Neuron (in vitro differentiated cells): ENCODE measurements at regions not wholly inside any gene's neighbourhood (a gene's known extent, or its start where the extent isn't known, plus 50 kb on each side); places are given as distances from the start of the nearest gene placed in this dataset.
"Not testable (repeated sequence)": the region's sequence is repeated elsewhere in the genome, so short reads cannot be mapped to it uniquely, and the experiment has no call there.

Experiments
- H2AFZ ChIP-seq: one replicate; pipeline ENCODE4 v1.6.1; 2013; ENCODE audit warnings: low read depth, mild to moderate bottlenecking, inconsistent platforms, low read length, moderate library complexity
- H3K27me3 ChIP-seq: one replicate; pipeline ENCODE4 v1.6.1; 2013; ENCODE audit warnings: low read length; ENCODE audit not compliant: insufficient read depth
- H3K36me3 ChIP-seq: one replicate; pipeline ENCODE4 v1.6.1; 2013; ENCODE audit warnings: low read length; ENCODE audit not compliant: insufficient read depth
- H3K4me1 ChIP-seq: one replicate; pipeline ENCODE4 v1.6.1; 2013; ENCODE audit warnings: low read length; ENCODE audit not compliant: insufficient read depth
- H3K4me3 ChIP-seq: 2 replicates; pipeline ENCODE4 v1.5.1; 2013; ENCODE audit warnings: mild to moderate bottlenecking, low read length, moderate library complexity
- H3K9me3 ChIP-seq: one replicate; pipeline ENCODE4 v1.6.1; 2013; ENCODE audit warnings: low read length

DNA sequence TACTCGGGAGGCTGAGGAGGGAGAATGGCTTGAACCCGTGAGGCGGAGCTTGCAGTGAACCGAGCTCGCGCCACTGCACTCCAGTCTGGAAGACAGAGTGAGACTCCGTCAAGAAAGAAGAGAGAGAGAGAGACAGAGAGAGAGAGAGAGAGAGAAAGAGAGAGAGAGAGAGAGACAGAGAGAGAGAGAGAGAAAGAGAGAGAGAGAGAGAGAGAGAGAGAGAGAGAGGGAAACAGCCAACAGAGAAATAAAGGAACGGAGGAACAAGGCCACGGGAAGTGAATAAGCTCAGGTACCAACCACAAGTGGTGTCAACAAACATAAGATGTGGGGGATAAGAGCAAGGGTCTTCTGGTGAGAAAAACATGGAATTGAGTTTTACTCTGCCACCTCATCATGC lies 71.5 kb upstream of the LSM6 start:
- not testable (repeated sequence) for H3K4me1 ChIP-seq, H3K9me3 ChIP-seq, H3K4me3 ChIP-seq, H2AFZ ChIP-seq, H3K27me3 ChIP-seq, H3K36me3 ChIP-seq

- Histone ChIP-seq H2AFZ (no peak overlapping the region), H3K9me3 (no peaks in the 10 kb centered on the region), H3K4me3 (no peak overlapping the region), H3K36me3 (no peaks in the 10 kb centered on the region), H3K4me1 (no peaks in the 10 kb centered on the region), H3K27me3 (no peaks in the 10 kb centered on the region)
These were observed 75.9 kb upstream of the LSM6 start for GRCh38 chr4:146099585-146099984.

- Histone ChIP-seq H2AFZ (no peak overlapping the region), H3K27me3 (no peaks in the 10 kb centered on the region), H3K36me3 (no peaks in the 10 kb centered on the region), H3K9me3 (no peaks in the 10 kb centered on the region), H3K4me3 (no peak overlapping the region), H3K4me1 (no peaks in the 10 kb centered on the region)
These were observed 76.5 kb upstream of the LSM6 start for GRCh38 chr4:146098978-146099377.

DNA sequence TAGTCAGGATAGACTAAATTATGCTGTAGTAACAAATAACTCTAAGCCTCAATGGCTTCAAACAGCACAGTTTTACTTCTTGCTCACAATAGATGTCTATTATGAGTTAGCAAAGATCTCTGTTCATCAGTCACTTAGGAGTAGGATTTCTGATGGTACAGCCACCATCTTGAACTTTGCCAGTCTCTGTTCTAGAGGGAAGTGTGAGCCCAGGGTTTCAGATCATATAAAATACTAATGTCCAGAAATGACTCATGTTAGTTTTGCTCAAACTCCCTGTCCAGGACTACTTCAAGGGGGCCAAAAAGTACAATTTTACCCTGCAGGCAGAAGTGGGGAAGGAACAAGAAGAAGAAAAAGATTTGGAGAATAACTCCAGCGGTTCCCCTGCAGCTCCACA lies 77.1 kb upstream of the LSM6 start:
- no peaks in the 10 kb centered on the region for H3K36me3 ChIP-seq
- no peaks in the 10 kb centered on the region for H3K9me3 ChIP-seq
- H3K27me3 ChIP-seq: no peaks in the 10 kb centered on the region
- H2AFZ ChIP-seq: no peak overlapping the region
- H3K4me3 ChIP-seq: no peak overlapping the region
- H3K4me1 ChIP-seq: no peaks in the 10 kb centered on the region

- H3K4me1 ChIP-seq: no peaks in the 10 kb centered on the region
- H3K4me3 ChIP-seq: no peak overlapping the region
- peaks cover 3% of the 10 kb centered on the region for H3K27me3 ChIP-seq
- H2AFZ ChIP-seq: no peak overlapping the region
- H3K9me3 ChIP-seq: no peaks in the 10 kb centered on the region
- H3K36me3 ChIP-seq: no peaks in the 10 kb centered on the region
These were observed 79.1 kb upstream of the LSM6 start for GRCh38 chr4:146096371-146096770.

- Histone ChIP-seq H3K36me3 (no peaks in the 10 kb centered on the region), H3K4me1 (no peaks in the 10 kb centered on the region), H3K27me3 (peaks cover 3% of the 10 kb centered on the region), H3K4me3 (no peak overlapping the region), H3K9me3 (no peaks in the 10 kb centered on the region), H2AFZ (no peak overlapping the region)
These were observed 79.7 kb upstream of the LSM6 start for GRCh38 chr4:146095860-146096259.

- no peaks in the 10 kb centered on the region for H3K4me1 ChIP-seq
- H3K27me3 ChIP-seq: peaks cover 3% of the 10 kb centered on the region
- H2AFZ ChIP-seq: no peak overlapping the region
- no peaks in the 10 kb centered on the region for H3K9me3 ChIP-seq
- H3K36me3 ChIP-seq: no peaks in the 10 kb centered on the region
- no peak overlapping the region for H3K4me3 ChIP-seq
These were observed 80.3 kb upstream of the LSM6 start for GRCh38 chr4:146095091-146095690.

- Histone ChIP-seq H2AFZ (no peak overlapping the region), H3K9me3 (no peaks in the 10 kb centered on the region), H3K27me3 (peaks cover 3% of the 10 kb centered on the region), H3K36me3 (no peaks in the 10 kb centered on the region), H3K4me1 (no peaks in the 10 kb centered on the region), H3K4me3 (no peak overlapping the region)
These were observed 86.8 kb upstream of the LSM6 start for GRCh38 chr4:146088690-146089089.

GRCh38 chr4:146087856-146088255 lies 87.7 kb upstream of the LSM6 start:
- Histone ChIP-seq H3K4me1 (no peaks in the 10 kb centered on the region), H3K9me3 (no peaks in the 10 kb centered on the region), H3K27me3 (peaks cover 3% of the 10 kb centered on the region), H2AFZ (no peak overlapping the region), H3K36me3 (no peaks in the 10 kb centered on the region), H3K4me3 (no peak overlapping the region)

DNA sequence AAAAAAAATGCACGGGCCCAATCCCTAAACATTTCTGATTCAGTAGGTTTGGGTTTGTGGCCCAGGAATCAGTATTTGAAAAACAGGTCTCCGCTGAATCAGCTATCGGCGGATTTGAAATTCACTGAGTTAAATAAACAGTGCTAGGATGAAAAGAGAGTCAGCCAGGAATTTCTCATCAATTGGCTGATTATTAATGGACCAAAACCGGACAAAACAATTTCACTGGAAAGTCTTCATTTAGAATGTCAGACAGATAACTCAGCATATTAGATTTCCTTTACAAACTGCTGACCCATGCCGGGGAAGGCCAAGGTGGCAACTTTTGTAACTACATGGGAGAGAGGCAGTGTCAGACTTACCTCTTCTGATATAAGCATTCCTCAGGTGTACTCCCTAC lies 99.4 kb upstream of the LSM6 start:
- no peaks in the 10 kb centered on the region for H3K36me3 ChIP-seq
- no peak overlapping the region for H2AFZ ChIP-seq
- H3K4me3 ChIP-seq: no peak overlapping the region
- H3K9me3 ChIP-seq: no peaks in the 10 kb centered on the region
- H3K4me1 ChIP-seq: no peaks in the 10 kb centered on the region
- H3K27me3 ChIP-seq: peaks cover 8% of the 10 kb centered on the region

- no peaks in the 10 kb centered on the region for H3K36me3 ChIP-seq
- H3K4me3 ChIP-seq: no peak overlapping the region
- no peaks in the 10 kb centered on the region for H3K4me1 ChIP-seq
- no peaks in the 10 kb centered on the region for H3K9me3 ChIP-seq
- H3K27me3 ChIP-seq: peaks cover 11% of the 10 kb centered on the region
- no peak overlapping the region for H2AFZ ChIP-seq
These were observed 102.0 kb upstream of the LSM6 start for GRCh38 chr4:146073517-146073916.

GRCh38 chr4:146072376-146072775 lies 103.1 kb upstream of the LSM6 start:
- H3K4me1 ChIP-seq: no peaks in the 10 kb centered on the region
- H2AFZ ChIP-seq: no peak overlapping the region
- H3K9me3 ChIP-seq: no peaks in the 10 kb centered on the region
- H3K4me3 ChIP-seq: no peak overlapping the region
- peaks cover 11% of the 10 kb centered on the region for H3K27me3 ChIP-seq
- H3K36me3 ChIP-seq: no peaks in the 10 kb centered on the region

DNA sequence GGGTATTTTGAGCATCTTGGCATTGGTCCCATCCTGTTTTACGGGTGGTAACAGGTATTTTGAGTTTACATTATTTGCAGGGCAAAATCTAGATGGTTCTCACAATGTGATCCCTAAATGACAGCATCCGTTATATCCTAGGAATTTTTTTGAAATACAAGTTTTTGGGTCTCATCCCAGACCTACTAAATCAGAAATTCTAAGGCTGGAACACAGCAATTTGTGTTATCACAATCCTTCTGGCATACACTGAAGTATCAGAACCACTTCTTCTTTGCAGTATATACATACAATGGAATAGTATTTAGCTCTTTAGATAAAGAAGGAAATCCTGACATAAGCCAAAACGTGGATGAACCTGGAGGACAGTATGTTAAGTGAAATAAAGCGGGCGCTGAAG lies 104.1 kb upstream of the LSM6 start:
- Histone ChIP-seq H3K9me3 (no peaks in the 10 kb centered on the region), H2AFZ (no peak overlapping the region), H3K36me3 (no peaks in the 10 kb centered on the region), H3K4me3 (no peak overlapping the region), H3K4me1 (no peaks in the 10 kb centered on the region), H3K27me3 (peaks cover 10% of the 10 kb centered on the region)

DNA sequence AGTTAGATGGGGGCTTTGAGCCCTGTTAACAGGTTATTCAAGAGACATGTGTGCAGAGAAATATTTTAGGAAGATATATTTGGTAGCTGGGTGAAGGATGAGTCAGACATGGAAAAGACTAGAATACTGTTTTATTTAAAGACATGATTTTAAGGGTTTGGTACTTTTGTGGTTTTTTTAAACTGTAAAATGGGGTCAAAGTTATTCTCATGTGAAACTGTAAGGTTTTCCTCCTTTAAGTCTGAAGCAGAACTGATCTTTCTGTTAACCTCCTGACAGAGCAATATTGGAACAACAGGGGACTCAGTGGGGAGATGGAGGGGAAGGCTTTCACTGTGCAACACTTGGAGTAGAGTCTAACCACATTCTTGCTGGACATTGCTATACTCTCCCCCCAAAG lies 112.4 kb upstream of the LSM6 start:
- peaks cover 1% of the 10 kb centered on the region for H3K9me3 ChIP-seq
- no peaks in the 10 kb centered on the region for H3K4me1 ChIP-seq
- no peak overlapping the region for H2AFZ ChIP-seq
- H3K4me3 ChIP-seq: no peak overlapping the region
- no peaks in the 10 kb centered on the region for H3K27me3 ChIP-seq
- no peaks in the 10 kb centered on the region for H3K36me3 ChIP-seq
